PC-9 (cell line): ENCODE measurements at regions not wholly inside any gene's neighbourhood (a gene's known extent, or its start where the extent isn't known, plus 50 kb on each side); places are given as distances from the start of the nearest gene placed in this dataset.
"Not testable (repeated sequence)": the region's sequence is repeated elsewhere in the genome, so short reads cannot be mapped to it uniquely, and the experiment has no call there.

Source experiments
- CTCF ChIP-seq: fragments of 200-600 bp; sonication (generic); conservative IDR thresholded peaks from 2 replicates; pipeline ENCODE4 v1.6.1; 2017; ENCODE audit warnings: mixed run types, antibody characterized with exemption, mild to moderate bottlenecking, moderate library complexity
- EZH2 ChIP-seq: fragments of 200-600 bp; sonication (generic); IDR thresholded peaks from 2 replicates; pipeline ENCODE4 v1.8.0; 2017; ENCODE audit warnings: antibody characterized with exemption, low read depth

GRCh38 chr6:86175149-86175548 lies 532.5 kb upstream of the SYNCRIP start:
- peak; percentile 37; the same call in 1 of the 2 replicates for TF ChIP-seq CTCF
- TF ChIP-seq EZH2, result not testable (repeated sequence)
